SK-N-SH (cell line): ENCODE measurements at regions not wholly inside any gene's neighbourhood (a gene's known extent, or its start where the extent isn't known, plus 50 kb on each side); places are given as distances from the start of the nearest gene placed in this dataset.

ENCODE experiments used
- CTCF ChIA-PET: fragments of 300-600, 350-600 bp; formaldehyde crosslinking; extraction: SDS; loops from one replicate; lab custom pipeline; 2021; lab: Yijun Ruan, JAX
- POLR2A ChIA-PET: fragments of 350-600 bp; sonication (Branson Sonifier 250); formaldehyde crosslinking; extraction: SDS; loops from one replicate; lab custom pipeline; 2020; ENCODE audit warnings: antibody characterized with exemption, inconsistent platforms; lab: Yijun Ruan, JAX
- DNase-seq: peaks from one replicate; pipeline ENCODE4 v3.0.0; 2012
- H2AFZ ChIP-seq: fragments of 200-600 bp; sonication (generic); 2 replicates; pipeline ENCODE4 v1.8.1; 2016; ENCODE audit warnings: antibody characterized with exemption, mild to moderate bottlenecking, low read depth
- H3F3A ChIP-seq: fragments of 200-600 bp; sonication (generic); replicated peaks from 2 replicates; pipeline ENCODE3; 2016; ENCODE audit warnings: antibody characterized with exemption, mild to moderate bottlenecking; ENCODE audit not compliant: insufficient read depth
- H3K27ac ChIP-seq, 2 experiments: fragments of 200-500 bp in 1 of 2; fragments of 200-600 bp in 1 of 2; sonication (Bioruptor generic) in 1 of 2; sonication (generic), shearing (Covaris generic) in 1 of 2; 2 replicates each; pipeline versions ENCODE4 v1.5.1 to v1.6.1; 2014 to 2016; ENCODE audit warnings: low read depth in 2 of 2, inconsistent platforms in 1 of 2, low read length in 1 of 2, mild to moderate bottlenecking in 1 of 2, mixed read lengths in 1 of 2
- H3K27me3 ChIP-seq: fragments of 200-600 bp; sonication (generic), shearing (Covaris generic); 2 replicates; pipeline ENCODE4 v1.6.1; 2016; ENCODE audit warnings: mixed run types; ENCODE audit not compliant: insufficient read depth
- H3K36me3 ChIP-seq, 2 experiments: fragments of 200-500 bp in 1 of 2; fragments of 200-600 bp in 1 of 2; sonication (Bioruptor generic) in 1 of 2; sonication (generic) in 1 of 2; replicated peaks in 1 of 2; 2 replicates each; pipeline versions ENCODE3 to v1.5.1; 2014 to 2016; ENCODE audit warnings: low read length in 1 of 2, mild to moderate bottlenecking in 1 of 2; ENCODE audit not compliant: insufficient read depth in 2 of 2, control insufficient read depth in 1 of 2
- H3K4me1 ChIP-seq, 2 experiments: fragments of 200-500 bp in 1 of 2; fragments of 200-600 bp in 1 of 2; sonication (Bioruptor generic) in 1 of 2; sonication (generic), shearing (Covaris generic) in 1 of 2; 2 replicates each; pipeline versions ENCODE4 v1.5.1 to v1.6.1; 2014 to 2016; ENCODE audit warnings: low read depth in 1 of 2, low read length in 1 of 2, mixed run types in 1 of 2; ENCODE audit not compliant: insufficient read depth in 2 of 2, control insufficient read depth in 1 of 2
- H3K4me2 ChIP-seq: fragments of 200-600 bp; sonication (generic), shearing (Covaris generic); 2 replicates; pipeline ENCODE4 v1.6.1; 2017; ENCODE audit warnings: mixed run types
- H3K4me3 ChIP-seq, 2 experiments: fragments of 200-500 bp in 1 of 2; fragments of 200-600 bp in 1 of 2; sonication (Bioruptor generic) in 1 of 2; sonication (generic), shearing (Covaris generic) in 1 of 2; 2 replicates each; pipeline versions ENCODE4 v1.5.1 to v1.8.1; 2014 to 2016; ENCODE audit warnings: low read depth in 2 of 2, inconsistent platforms in 1 of 2, low read length in 1 of 2, mild to moderate bottlenecking in 1 of 2, mixed read lengths in 1 of 2, moderate library complexity in 1 of 2
- H3K79me2 ChIP-seq: fragments of 200-600 bp; sonication (generic); 2 replicates; pipeline ENCODE4 v1.8.1; 2017; ENCODE audit warnings: mild to moderate bottlenecking; ENCODE audit not compliant: insufficient read depth
- H3K9ac ChIP-seq: fragments of 200-600 bp; sonication (generic); 2 replicates; pipeline ENCODE4 v1.6.1; 2017; ENCODE audit warnings: mixed run types
- H3K9me2 ChIP-seq: fragments of 200-600 bp; sonication (generic); 2 replicates; pipeline ENCODE4 v1.6.1; 2017; ENCODE audit warnings: mixed run types
- H3K9me3 ChIP-seq: fragments of 200-600 bp; sonication (generic); 2 replicates; pipeline ENCODE4 v1.6.1; 2017; ENCODE audit warnings: mixed run types, mild to moderate bottlenecking, moderate library complexity
- H4K20me1 ChIP-seq: fragments of 200-600 bp; sonication (generic); 2 replicates; pipeline ENCODE4 v1.6.1; 2017; ENCODE audit warnings: mild to moderate bottlenecking, mixed run types; ENCODE audit not compliant: insufficient read depth
- FOSL2 ChIP-seq: IDR thresholded peaks from 2 replicates; pipeline ENCODE4 v1.4.0; 2012; ENCODE audit warnings: low read depth, mild to moderate bottlenecking, moderate library complexity, borderline replicate concordance
- GABPA ChIP-seq: IDR thresholded peaks from 2 replicates; pipeline ENCODE4 v1.4.0; 2012; ENCODE audit warnings: low read depth, mild to moderate bottlenecking
- JUND ChIP-seq: IDR thresholded peaks from 2 replicates; pipeline ENCODE4 v1.4.0; 2012
- MAX ChIP-seq: IDR thresholded peaks from 2 replicates; pipeline ENCODE4 v1.4.0; 2012; ENCODE audit warnings: low read depth
- MEF2A ChIP-seq: IDR thresholded peaks from 2 replicates; pipeline ENCODE4 v1.4.0; 2012; ENCODE audit warnings: low read depth, borderline replicate concordance
- NFIC ChIP-seq: IDR thresholded peaks from 2 replicates; pipeline ENCODE4 v1.4.0; 2012; ENCODE audit warnings: borderline replicate concordance
- PBX3 ChIP-seq: IDR thresholded peaks from 2 replicates; pipeline ENCODE4; 2012
- REST ChIP-seq: IDR thresholded peaks from 2 replicates; pipeline ENCODE4 v1.6.1; 2012; ENCODE audit warnings: mild to moderate bottlenecking, low read depth, low read length, moderate library complexity
- RXRA ChIP-seq: IDR thresholded peaks from 2 replicates; pipeline ENCODE4 v1.4.0; 2012; ENCODE audit warnings: low read depth, mild to moderate bottlenecking, borderline replicate concordance
- SIN3A ChIP-seq: IDR thresholded peaks from 2 replicates; pipeline ENCODE4 v1.6.1; 2012; ENCODE audit warnings: low read depth, mild to moderate bottlenecking, low read length, moderate library complexity, borderline replicate concordance
- TCF12 ChIP-seq: IDR thresholded peaks from 2 replicates; pipeline ENCODE4 v1.4.0; 2012
- ZBTB33 ChIP-seq: IDR thresholded peaks from 2 replicates; pipeline ENCODE4 v1.4.0; 2012; ENCODE audit warnings: low read depth, borderline replicate concordance
- WGBS: methylation state at CpG from one replicate; pipeline ENCODE4 v1.1.6; 2017; ENCODE audit warnings: low lambda C conversion rate; 5-methylcytosine and 5-hydroxymethylcytosine counted together

- Histone ChIP-seq H3K4me2 (no peak overlapping the region; the same call in 1 of the 2 replicates), H2AFZ (no peak overlapping the region), H4K20me1 (no peaks in the 10 kb centered on the region), H3K9me3 (no peaks in the 10 kb centered on the region), H3K27me3 (peaks cover 6% of the 10 kb centered on the region; the same call in 1 of the 2 replicates), H3K27ac (peak overlapping the region in 1 of 2 experiments; percentile 55; a peak in 2 of 4 replicates), H3K4me1 (no peaks in the 10 kb centered on the region), H3K9me2 (no peaks in the 10 kb centered on the region), H3K9ac (no peak overlapping the region), H3F3A (no peaks in the 10 kb centered on the region), H3K36me3 (no peaks in the 10 kb centered on the region), H3K4me3 (no peak overlapping the region), H3K79me2 (no peaks in the 10 kb centered on the region)
- no peak for TF ChIP-seq GABPA
- no peak for TF ChIP-seq NFIC
- TF ChIP-seq PBX3: peak; percentile 36
- no peak for TF ChIP-seq RXRA
- TF ChIP-seq MEF2A: no peak
- peak; percentile 32 for TF ChIP-seq JUND
- no peak for TF ChIP-seq REST
- no peak for TF ChIP-seq ZBTB33
- peak; percentile 66; the same call in 1 of the 2 replicates for TF ChIP-seq FOSL2
- TF ChIP-seq MAX: no peak
- TF ChIP-seq SIN3A: no peak
- no peak for TF ChIP-seq TCF12
- WGBS: 7% methylated on average over 2 of the region's 2 CpGs
- CTCF ChIA-PET: no interaction called here
- no peak for DNase-seq
- POLR2A ChIA-PET: no interaction called here
These were observed 54.7 kb downstream of the ANXA2R start for GRCh38 chr5:42985129-42986037.
